ENCODE measurements at regions not wholly inside any gene's neighbourhood (a gene's known extent, or its start where the extent isn't known, plus 50 kb on each side); places are given as distances from the start of the nearest gene placed in this dataset.
A peak's percentile ranks its signal among the peaks of the same experiment; 100 is the strongest.
"Not testable (repeated sequence)": the region's sequence is repeated elsewhere in the genome, so short reads cannot be mapped to it uniquely, and the experiment has no call there.

DNA sequence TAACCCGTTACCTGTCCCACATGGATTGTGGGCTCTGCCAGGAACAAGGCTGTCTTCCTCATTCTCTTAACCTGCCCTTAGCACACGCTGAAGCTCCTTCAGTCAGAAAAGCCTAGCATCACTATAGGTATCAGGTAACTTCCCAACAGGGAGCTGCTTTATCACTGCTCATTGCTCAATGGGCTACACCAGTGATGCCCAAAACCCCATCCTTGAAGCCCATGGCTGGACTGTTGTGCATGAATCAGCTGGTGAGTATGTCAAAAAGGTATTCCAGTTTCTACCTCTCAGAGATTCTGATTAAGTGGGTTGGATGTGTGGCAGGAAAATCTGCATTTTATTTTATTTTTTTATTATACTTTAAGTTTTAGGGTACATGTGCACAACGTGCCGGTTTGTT is 362.2 kb downstream of the LRATD1 start:
- no peak for DNase-seq

DNA sequence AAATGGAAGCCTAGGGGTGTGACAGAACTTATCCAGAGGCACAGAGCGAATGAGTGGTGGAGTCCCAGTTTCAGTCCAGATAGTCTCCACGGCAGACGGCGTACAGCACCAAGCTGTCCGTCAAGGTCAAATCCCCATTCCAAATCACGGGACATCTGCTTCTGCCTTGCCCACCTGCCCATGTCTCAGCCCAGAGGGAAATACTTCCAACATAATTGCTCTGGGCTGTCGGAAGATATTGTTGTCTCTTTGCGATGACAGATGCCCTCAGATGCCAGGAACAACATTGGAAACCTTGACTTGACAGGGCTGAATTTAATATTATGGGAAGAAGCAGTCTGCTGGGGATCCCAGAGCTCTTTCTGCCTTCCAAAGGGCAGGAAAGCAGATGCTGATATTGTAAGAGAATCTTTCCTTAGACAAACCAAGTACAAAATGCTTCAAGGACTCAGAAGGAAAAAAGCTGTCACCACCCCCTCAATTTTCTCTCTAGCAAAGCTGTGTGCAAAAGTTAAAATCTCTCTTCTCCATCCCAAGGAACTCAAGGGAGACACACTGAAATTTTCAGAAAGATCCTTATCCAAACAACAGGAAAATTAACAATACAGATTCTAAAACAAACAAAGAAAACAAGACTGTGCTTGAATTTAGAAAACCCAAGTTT is 364.0 kb downstream of the LRATD1 start:
- DNase-seq, result no peak

DNA sequence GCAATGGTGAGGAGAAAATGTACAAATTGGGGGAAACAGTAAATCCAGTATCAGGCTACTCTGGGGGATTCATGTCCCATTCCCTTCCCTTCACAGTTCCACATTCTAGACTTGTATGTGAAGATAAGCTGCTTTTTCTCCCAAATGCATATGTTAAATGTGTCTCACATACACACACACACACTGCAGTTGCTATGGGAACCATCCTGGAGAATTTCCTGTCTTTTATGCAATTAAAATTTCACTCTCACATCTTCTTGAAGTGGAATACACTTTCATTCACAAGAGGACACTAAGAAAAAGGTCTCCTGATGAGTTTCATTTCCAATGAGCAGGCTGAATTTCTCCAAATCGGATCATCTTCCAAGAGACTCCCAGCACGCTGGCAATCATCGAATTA is 366.0 kb downstream of the LRATD1 start:
- DNase-seq, result no peak

DNA sequence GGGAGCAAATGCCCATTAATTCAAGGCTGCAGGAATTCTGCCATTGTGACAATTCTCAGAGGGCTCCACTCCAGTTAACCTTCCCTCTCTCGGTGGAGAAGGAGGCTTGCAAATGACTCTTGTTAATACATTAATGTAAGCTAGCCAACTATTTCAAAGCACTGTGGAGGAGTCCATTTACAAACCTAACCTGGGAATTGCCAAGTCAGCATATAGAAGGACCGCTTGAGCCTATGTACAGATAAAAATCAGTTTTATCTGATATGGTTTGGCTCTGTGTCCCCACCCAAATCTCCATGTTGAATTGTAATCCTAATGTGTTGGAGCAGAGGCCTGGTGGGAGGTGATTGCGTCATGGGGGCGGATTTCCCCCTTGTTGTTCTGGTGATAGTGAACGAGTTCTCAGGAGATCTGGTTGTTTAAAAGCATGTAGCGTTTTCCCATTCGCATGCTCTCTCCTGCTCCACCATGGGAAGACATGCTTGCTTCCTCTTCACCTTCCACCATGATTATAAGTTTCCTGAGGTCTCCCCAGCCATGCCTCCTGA is 366.7 kb downstream of the LRATD1 start:
- DNase-seq, result no peak

DNA sequence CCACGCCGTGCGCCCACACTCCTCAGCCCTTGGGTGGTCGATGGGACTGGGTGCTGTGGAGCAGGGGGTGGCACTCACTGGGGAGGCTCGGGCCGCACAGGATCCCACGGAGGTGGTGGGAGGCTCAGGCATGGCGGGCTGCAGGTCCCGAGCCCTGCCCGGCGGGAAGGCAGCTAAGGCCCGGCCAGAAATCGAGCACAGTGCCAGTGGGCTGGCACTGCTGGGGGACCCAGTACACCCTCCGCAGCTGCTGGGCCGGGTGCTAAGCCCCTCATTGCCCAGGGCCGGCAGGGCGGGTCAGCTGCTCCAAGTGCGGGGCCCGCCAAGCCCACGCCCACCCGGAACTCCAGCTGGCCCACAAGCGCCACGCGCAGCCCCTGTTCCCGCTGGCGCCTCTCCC is 370.0 kb downstream of the LRATD1 start:
- DNase-seq, result not testable (repeated sequence)

DNA sequence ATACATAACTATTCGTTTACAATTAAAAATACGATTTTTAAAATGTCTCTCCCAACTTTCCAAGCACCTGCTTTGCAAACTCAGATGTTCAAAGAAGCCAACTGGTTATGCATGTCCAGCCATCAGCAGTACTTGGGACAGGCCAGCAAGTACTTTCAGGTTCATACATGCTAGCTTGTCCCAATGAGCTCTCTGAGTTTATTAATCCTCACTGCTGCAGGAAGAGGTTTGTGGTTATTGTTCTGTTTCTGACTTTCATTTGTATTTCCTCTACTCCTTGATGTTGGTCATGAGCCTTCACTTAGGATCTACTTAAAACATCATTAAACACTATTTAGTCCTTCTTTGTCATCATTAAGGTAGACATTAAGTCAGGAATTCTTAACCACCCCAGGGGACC is 374.1 kb downstream of the LRATD1 start:
- no peak for DNase-seq

DNA sequence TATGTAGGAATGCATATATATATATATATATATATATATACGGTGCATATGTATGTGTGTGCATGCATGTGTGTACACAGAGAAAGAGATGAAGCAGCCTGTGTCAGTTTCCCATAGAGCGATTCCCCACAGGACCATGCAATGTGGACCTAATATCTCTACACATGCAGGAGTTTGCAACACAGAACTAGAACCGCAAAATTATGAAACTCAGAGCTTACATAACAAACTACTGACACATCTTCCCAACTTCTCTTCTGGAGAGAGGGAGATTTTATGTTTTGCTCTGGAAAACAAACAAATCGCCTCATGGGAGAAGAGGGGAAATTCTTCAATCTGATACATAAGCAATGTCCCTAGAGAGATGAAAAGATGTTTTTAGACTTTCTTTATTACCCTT is 377.2 kb downstream of the LRATD1 start:
- no peak for DNase-seq

DNA sequence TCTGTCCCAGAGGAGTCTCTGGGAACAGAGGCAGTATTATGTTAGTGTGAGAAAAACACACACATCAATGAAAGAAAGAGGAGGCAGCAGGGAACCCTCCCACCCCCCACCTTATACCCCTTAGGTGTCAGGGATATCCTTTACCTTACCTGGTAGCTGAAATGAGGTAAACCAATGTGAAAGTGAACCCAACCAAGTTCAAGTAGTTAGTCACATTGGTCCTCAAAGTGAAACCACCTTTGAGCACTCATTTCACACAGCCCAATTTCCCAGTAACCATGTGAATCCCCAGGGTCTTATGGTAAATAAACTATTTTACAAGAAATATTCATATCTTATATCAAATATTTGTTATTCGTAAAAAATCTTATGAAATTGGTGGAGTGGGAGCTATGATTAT is 377.8 kb downstream of the LRATD1 start:
- no peak for DNase-seq

DNA sequence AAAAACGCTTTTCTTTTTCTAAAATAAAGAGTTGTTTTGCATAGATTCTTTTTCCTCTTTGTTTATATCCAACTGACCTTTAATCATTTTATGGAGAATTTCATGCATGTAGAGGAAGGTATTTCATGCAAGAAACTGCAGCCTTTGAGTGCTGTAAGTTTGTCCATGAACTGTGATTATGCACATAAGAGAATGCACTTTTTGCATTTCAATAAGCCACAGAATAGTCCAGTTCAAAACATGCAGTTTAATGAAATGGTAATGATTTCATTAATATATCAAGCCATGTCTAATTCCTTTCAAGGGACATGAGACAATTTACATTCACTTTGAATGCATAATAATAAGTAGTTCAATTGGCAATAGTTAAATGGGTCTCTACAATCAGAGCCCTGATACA is 386.3 kb downstream of the LRATD1 start:
- no peak for DNase-seq

DNA sequence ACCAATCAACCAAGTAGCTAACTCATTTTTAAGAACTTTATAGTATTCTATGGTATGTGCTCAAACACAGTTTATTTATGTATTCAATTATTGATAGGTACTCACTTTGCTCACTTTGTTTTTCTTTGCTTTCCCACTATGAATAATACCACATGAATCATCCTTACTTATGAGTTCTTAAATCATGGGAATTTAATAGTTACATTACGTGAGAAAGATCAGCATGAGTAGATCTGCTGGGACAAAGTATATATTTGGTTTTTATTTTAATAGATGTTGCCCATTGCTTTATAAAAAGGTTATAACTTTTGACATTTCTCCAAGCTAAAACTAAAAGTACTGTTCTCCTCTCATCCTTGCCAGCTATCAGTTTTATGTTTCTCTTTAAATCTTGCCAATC is 390.7 kb downstream of the LRATD1 start:
- DNase-seq, result no peak

DNA sequence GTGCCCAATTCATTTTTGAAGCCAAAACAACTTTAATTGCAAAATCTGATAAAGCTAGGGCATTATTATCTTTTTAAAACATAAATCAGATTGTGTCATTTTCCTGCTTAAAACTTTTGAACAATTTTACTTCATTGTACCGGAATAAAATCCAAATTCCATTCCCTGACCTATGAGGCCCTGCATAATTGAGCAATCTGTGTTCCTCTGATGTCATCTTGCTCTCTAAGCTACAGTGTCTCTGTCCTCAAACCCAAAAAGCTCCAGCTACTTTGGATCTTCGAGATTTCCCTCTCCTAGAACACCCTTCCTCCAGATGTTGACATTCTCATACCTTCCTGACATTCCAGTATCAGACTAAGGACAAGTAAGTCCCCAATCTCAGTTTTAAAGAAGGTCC is 395.9 kb downstream of the LRATD1 start:
- DNase-seq, result no peak

DNA sequence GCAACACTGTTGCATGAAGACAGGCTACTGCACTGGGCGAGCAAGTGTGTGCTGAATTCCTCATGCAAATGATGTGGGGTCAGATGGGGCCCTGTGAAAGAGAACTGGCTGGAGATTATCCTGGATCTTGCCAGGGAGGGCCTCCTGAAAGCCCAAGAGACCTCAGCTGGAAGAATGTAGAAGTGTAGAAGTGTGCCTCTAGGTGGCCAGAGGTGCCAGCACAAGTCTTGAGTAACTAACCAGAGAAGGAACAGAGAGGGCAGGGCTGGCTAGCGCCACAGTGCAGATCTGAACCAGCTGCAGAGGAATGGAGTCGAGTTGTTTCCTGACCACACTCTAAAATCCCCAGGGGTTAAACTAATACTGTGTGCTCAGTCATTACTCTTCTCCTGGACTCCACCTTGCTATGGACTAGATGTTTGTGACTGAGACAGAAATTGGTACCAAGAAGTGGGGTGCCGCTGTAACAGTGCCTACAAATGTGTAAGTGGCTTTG is 399.3 kb downstream of the LRATD1 start:
- no peak for DNase-seq

DNA sequence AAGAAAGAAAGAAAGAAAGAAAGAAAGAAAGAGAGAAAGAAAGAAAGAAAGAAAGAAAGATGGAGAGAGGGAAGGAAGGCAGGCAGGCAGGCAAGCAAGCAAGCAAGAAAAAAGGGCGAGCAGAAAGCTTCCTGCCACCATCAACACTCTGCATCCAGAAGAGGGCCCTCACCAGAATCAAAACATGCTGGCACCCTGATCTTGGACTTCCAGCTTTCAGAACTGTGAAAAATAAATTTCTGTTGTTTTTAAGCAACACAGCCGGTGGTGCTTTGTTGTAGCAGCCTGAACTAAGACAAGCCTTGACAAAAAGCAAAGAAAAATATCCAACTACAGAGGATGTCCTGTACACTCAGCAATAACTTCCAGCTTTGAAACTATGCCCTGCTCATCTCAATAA is 401.7 kb downstream of the LRATD1 start:
- DNase-seq, result no peak

DNA sequence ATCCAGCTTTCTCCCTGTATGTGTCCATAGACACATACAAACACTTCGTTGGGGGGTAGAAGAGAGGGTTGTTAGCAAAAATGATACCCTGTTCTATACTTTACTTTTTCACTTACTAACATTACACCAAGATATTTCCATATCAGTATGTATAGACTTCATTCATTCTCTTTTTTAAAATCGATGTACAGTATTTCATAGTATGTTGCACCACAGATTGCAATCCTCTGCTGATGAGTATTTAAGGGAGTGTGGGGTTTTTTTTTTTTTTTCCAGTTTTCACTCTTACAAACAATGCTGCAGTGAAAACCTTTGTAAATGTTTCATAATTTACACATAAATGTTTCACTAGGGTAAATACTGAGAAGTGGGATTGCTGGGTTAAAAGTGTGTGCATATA is 402.3 kb downstream of the LRATD1 start:
- DNase-seq, result no peak

DNA sequence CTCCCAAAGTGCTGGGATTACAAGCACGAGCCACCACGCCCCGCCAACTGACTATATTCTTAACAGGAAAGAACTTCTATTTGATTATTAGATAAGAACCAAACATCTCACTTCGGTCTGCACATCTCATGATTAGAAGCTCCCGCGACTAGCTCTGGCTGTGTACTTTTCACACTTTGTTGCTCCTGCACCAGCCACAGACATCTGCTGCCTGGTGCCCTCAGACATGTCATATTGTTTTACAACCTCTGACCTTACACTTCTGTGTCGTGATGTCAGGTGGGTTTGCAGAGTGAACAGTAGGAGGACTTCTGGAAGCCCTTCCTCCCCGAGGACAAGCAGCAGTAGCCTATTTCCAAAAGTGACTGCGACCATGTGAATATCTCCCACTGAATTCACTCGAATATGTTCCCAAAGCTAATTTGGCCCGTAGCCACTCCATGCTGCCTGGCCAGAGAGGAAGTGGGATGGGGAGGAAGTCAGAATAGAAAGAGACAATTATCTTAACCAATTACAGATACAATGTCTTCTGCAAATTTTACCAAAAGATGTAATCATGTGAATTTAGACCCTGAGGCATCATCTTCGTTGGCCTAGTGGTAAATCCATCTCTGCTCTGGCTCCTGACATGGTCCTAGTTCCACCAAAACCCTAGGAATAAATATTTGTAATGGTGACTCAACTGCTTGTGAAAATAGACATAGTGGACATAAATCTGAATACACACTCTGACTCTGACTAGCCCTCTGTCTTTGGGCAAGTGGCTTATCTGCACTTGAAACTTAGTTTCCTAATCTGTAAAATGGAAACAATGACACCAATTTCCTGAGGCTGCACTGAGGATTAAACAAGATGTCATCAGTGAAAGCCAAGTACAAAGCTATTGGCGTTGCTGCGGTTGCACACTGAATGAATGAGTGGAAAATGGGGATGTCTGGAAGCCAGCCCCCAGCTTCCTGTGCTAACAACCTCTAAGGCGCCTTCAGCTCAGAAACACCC is 406.1 kb downstream of the LRATD1 start:
- no peak for DNase-seq

DNA sequence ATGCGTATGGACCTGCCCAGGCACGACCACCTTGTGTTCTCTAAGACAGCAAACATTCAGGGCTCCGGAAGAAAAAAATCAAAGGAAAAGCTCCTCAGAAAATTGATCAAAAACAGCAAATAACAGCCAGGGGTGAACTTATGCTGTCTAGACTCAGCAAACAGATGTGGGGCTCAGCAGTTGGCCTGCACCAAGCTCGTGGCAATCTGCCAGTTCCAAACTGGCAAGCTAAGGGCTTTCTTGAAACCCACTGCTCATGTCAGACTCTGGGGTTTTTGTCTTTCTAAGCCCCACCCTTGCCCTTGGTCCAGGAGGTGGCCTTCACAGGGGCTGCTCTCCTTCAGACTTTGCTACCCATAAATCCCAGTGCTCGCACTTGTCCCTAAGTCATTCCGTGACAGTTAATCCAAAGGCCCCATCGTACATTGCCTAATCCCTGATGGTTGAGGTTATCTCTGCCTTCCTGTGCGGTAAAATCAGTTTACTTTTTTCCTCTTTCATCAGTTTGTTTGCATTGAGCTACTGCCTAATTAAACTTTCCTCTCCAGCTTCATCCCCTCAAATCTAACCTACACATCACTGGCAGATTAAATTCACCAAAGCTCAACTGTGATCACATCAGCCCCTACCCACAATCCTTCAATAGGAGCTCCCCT is 408.0 kb downstream of the LRATD1 start:
- peak; percentile 38 for DNase-seq

DNA sequence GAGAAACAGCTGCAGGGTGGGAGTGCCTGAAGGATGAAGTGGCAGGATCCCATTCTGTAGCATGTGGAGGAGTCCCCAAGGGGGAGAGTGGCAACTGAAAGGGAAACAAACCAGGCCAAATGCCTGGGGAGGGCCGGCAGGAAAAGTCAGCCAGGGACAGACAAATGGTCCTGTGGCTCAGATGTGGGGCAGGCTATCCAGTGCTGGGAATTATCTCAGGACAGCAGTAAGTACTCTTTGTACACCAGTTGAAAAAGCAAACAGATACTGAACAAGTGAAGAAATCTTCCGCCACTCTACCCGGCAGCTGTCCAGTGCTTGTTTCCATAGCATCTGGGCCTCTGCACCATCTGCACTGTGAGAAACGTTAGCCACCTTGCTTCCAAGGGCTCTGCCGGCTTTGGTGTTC is 408.9 kb downstream of the LRATD1 start:
- peak; percentile 20 for DNase-seq

DNA sequence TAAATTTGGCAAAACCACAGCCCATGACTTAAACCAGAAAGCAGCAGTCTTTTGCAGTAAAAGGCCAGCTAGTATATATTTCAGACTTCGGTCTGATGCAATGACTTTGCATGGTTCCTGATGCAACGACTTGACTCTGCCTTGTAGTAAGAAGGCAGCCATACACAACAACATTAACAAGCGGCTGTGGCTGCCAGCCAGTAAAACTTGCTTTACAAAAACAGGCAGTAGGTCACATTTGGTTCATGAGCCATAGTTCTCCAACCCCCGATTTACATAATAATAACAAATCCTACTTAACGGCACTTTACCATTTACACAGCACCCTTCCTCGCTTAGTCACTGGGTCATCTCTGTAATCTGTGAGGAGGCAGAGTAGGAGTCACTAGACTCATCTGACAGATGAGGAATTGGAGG is 410.3 kb downstream of the LRATD1 start:
- no peak for DNase-seq

DNA sequence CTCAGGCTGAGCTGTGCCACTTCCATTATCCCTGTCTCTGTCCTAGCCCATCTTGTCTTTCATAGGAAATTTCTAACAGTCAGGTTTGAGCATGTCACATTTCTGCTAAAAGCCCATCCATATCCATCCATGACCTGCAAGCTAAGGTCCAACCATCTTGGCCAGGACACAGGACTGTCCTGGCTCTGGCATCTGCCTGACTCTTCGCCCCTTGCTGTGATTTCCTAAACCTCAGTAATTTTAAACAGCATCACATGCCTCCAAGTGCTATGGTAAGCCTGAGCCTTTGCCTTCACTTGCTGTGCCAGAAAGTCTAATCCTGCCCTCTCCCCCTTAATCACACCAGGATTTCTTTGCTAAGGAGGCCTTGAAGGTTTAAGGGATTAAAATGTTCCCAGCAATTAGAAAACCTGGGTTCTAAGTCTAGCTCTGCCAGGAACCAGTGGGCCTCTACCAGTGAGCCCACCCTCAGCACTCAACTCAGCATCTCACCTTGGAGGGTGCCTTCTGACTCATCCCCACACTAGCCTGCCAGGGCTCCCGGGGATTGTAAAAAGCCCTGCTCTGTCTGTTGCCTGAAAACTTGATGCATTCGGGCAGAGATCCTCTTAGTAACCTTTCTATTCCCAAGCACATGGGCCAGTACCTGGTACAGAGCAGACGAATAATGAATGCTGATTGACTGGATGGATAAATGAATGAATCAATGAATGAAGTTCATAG is 411.0 kb downstream of the LRATD1 start:
- no peak for DNase-seq

DNA sequence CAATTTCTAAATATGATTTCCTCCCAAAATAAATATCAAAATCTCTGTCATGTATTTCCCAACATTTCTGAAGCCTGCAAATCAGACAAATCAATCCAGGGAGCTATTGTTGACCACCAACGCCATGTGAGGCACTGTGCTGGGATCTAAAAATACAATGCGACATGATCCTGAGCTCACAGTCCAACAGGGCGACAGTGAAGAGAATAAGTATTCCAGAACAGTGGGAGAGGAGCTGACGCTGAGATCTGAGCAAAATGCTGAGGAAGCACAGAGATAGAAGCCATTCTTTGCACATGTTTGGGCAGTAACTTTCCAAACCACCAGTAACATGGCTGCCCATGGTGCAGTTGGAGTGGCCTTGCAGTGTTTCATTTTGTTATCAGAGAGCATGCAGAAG is 412.5 kb downstream of the LRATD1 start:
- DNase-seq, result no peak

DNA sequence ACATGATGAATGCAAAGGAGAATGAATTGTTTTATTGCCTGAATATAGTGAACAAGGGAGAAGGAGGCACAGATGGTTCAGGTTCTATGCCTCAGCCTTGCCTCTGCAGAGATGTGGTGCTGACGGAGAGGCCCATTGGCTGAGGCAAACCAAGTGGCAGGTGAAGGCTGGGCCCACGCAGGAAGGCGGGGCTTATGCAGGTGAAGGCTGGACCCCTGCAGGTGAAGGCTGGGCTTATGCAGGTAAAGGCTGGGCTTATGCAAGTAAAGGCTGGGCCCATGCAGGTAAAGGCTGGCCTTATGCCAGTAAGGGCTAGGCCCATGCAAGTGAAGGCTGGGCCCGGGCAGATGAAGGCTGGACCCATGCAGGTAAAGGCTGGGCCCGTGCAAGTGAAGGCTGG is 414.7 kb downstream of the LRATD1 start:
- DNase-seq, result no peak

DNA sequence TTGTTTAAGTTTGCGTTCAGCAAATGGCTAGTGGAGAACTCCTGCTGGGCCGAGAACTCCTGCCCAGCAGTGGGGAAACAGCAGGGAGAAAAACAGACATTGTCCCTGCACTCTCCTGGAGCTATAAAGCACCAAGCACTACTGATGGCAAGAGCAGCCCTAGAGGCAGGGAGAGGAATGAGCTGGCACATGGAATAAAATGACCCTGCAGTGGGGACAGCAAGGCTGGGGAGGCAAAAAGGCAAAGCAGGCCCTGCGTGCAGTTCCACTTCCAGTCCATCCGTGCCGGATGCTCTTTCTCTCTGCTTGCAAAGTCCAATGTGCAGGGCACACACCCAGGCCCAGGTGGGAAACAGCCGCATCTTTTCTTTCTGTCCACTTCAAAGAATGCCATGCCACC is 415.5 kb downstream of the LRATD1 start:
- no peak for DNase-seq

Measured in NCI-H1092 treated with DMSO at 0.1 percent for 48 hours (cell line).